SIG-M5 treated with dmso at 0.1 percent for 504 hours (cell line): ENCODE measurements at regions not wholly inside any gene's neighbourhood (a gene's known extent, or its start where the extent isn't known, plus 50 kb on each side); places are given as distances from the start of the nearest gene placed in this dataset.
"Not testable (repeated sequence)": the region's sequence is repeated elsewhere in the genome, so short reads cannot be mapped to it uniquely, and the experiment has no call there.

Experiments
- DNase-seq: peaks from one replicate; lab custom pipeline; 2025; ENCODE audit not compliant: unreplicated experiment; lab: John Stamatoyannopoulos, UW

- DNase-seq, result no peak
Observed at GRCh38 chr4:120314969-120315368, 248.3 kb upstream of the MAD2L1 start.

GRCh38 chr4:120304801-120305200 lies 238.2 kb upstream of the MAD2L1 start:
- DNase-seq, result peak; percentile 81

GRCh38 chr4:120299631-120300030 lies 233.0 kb upstream of the MAD2L1 start:
- no peak for DNase-seq

GRCh38 chr4:120293341-120293740 lies 226.7 kb upstream of the MAD2L1 start:
- DNase-seq, result no peak

GRCh38 chr4:120291541-120291940 lies 224.9 kb upstream of the MAD2L1 start:
- no peak for DNase-seq

DNA sequence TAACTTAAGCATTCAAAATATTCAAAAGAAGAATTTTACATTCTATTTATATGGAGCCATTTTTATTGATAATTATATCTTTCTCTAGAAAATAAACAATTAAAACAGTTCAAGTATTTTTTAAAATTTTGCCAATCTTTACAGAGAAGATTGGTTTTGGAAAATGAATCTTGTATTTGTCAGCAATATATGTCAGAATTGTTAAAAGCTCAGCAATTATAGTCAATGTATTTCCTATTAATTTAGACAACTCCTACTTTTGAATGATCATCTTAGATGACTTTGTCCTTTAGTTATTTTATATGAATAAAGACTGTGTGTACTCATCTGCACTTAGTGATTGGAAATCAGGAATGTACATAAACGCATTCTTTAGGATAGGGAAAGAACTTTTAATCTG lies 223.9 kb upstream of the MAD2L1 start:
- DNase-seq, result no peak

GRCh38 chr4:120286813-120287212 lies 220.2 kb upstream of the MAD2L1 start:
- DNase-seq, result no peak

DNA sequence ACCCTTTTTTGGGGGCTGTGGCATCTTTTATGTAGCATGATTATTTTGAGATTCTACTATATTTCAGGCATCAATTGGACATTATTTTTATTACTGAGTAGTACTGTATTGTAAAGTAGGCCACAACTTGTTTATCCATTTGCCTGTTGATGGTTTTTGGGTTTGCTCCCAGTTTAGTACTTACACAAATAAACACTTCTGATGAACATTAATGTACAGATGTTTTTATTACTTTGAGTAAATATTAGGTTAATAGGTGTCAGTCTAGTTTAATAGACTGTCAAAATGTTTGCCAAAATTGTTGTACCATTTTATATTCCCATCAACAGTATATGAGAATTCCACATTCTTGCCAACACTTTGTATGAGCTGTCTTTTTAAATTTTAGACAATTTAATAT lies 214.9 kb upstream of the MAD2L1 start:
- no peak for DNase-seq

DNA sequence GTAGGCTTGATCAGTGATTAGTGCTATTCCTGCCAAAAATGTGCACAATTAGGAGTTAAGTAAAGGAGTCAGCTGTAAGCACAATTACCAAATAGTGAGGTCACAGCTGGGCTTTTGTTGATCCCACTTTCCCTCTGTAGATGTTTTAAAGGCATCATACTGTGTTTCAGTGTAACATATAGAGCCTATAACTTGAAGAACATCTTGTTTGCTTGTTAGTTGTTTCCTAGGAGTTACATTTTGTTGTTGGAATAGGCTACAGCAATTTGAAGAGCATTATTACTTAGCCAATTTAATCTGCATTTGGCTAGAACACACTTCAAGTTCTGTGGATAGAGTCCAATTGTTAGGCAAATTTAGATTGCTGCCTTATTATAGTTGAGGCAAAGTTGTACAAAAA lies 210.7 kb upstream of the MAD2L1 start:
- DNase-seq, result no peak

GRCh38 chr4:120266602-120267001 lies 200.0 kb upstream of the MAD2L1 start:
- no peak for DNase-seq

DNA sequence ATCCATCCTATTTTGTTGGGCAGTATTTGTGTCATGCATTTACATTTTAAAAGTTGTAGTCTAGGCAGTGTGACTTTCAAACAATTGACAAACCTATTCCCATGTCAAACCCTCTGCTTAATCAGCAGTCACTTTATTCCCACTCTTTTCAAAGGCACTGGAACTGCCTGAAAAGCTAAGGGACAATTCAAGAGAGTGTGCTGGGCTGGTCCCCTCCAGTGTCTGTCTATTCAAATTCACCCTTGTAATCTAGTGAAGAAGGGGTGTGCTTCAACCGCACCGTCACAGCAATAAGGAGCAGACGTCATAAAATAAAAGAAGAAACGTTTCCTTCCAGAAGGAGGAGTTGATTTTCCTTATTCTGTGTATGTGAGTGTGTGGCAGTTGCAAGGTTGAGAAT lies 197.0 kb upstream of the MAD2L1 start:
- no peak for DNase-seq

- no peak for DNase-seq
Observed at GRCh38 chr4:120261117-120261516, 194.5 kb upstream of the MAD2L1 start.

- not testable (repeated sequence) for DNase-seq
Observed at GRCh38 chr4:120256112-120256775, 189.6 kb upstream of the MAD2L1 start.

DNA sequence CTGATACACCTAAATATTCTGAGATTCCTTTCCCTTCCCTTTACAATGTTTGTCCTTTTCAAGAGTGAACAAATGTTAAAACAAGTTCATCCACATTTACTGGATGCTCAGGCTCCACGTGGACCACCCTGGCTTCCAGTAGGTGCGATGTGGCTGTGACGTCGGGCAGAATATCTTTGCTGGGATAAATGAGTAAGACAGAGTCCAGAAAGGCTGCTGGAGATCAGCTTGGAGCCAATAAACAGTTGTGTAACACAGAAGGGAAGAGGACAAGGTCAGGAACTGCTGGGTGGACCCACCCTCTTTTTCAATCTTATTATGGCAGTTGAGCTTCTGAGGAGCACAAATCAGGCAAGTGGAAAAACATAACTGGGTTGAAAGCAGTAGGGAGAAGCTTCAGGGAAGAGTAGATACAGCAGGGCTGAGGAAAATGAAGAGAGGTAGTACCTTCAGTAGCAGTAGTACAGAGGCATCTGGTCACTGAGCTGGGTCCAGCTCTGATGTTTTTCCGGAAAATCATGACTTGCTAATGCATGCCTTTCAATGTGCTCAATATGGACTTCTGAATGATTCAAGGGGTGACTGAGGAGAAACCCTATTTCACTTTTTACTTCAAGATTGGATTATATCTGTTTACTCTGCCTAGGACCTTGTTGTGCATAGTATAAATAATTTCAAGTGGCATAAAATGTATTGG lies 171.8 kb upstream of the MAD2L1 start:
- no peak for DNase-seq

DNA sequence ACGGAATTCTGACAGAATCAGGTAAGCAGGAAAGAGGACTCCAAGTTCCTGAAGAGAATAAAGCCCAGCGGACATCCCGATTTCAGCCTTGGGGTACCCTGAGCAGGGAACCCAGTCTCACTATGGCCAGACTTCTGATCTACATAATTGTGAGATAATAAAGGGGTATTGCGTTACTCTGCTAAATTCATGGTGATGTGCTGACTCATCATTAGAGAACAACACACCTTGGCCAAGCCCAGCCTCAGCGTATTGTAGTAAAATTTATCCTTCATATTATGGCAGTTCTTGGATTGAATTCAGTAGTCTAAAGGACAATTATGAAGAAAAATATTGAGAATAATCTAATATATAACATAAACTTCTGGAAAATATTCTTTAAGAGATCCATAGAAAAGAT lies 170.2 kb upstream of the MAD2L1 start:
- no peak for DNase-seq

- no peak for DNase-seq
Observed at GRCh38 chr4:120232050-120232449, 165.4 kb upstream of the MAD2L1 start.

GRCh38 chr4:120228086-120228485 lies 161.4 kb upstream of the MAD2L1 start:
- peak; percentile 41 for DNase-seq

GRCh38 chr4:120227554-120227953 lies 160.9 kb upstream of the MAD2L1 start:
- DNase-seq, result no peak

DNA sequence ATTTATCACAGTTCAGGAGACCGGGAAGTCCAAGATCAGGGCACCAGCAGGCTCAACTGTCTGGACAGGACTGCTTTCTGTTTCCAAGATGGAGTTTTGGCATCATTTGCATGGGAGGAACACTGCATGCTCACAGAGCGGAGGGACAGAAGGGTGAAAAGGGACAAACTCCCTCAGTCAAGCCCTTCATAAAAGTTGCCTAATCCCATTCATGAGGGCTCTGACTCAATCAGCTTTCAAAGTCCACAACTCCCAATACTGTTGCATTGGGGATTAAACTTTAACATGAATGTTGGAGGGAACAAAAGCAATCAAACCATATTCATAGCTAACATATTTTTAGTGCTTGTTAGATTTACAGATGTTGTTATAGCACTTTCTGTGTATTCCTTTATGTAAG lies 158.9 kb upstream of the MAD2L1 start:
- no peak for DNase-seq

DNA sequence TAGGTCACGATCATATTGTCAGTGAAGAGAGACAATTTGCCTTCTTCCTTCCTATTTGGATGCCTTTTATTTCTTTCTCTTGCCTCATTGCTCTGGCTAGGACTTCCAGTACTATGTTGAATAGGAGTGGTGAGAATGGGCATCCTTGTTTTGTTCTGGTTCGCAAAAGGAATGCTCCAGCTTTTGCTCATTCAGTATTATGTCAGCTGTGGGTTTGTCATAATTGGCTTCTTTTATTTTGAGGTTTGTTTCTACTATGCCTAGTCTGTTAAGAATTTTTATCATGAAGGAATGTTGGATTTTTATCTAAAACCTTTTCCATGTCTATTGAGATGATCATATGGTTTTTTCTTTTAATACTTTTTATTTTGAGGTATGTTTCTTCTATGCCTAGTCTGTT lies 152.3 kb upstream of the MAD2L1 start:
- no peak for DNase-seq

DNA sequence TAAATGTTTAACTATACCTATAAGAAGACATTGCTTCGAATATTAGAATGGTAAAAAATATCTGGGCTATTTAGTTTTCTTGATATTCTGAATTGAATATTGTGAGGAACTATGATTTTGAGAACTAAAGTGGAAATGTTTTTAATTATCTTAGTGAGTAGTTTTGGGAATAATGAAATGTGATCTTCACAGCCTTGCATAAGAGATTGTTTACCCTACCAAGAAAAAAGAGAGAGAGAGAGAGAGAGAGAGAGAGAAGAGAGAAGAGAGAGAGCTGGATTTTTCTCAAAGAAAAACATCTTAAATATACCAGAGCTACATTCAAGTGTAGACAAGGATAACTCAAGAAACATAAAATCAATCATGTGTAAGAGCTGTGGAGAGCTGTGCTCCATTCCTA lies 148.7 kb upstream of the MAD2L1 start:
- DNase-seq, result no peak

- DNase-seq, result no peak
Observed at GRCh38 chr4:120211408-120212015, 144.9 kb upstream of the MAD2L1 start.
